NB4 (cell line): ENCODE measurements at regions not wholly inside any gene's neighbourhood (a gene's known extent, or its start where the extent isn't known, plus 50 kb on each side); places are given as distances from the start of the nearest gene placed in this dataset.

Experiments used
- MAX ChIP-seq: IDR thresholded peaks from 2 replicates; pipeline ENCODE4 v1.6.1; 2011; ENCODE audit warnings: low read depth, low read length
- TF ChIP-seq, protein P1 (sequence below): IDR thresholded peaks from one replicate; pipeline ENCODE4 v1.5.1; 2012; ENCODE audit warnings: low read depth, low read length

DNA sequence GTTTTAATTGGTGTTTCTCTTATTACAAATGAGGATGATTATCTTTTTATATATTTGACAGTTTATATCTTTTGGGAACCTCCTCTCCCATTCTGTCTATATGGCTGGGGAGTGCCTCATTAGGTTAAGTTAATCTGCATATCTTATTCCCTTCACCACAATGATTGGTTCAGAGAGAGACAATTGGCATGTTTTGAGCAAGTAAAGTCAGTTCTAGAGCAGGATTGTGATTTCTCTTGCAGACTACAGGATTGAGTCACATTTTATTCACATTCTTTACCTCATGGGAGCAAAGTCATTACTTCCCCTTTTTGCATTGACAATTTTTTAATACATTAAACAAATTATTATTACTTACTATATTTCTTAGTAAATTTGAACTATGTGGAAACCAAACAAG is 345.6 kb downstream of the MDFIC start:
- TF ChIP-seq, protein P1, sequence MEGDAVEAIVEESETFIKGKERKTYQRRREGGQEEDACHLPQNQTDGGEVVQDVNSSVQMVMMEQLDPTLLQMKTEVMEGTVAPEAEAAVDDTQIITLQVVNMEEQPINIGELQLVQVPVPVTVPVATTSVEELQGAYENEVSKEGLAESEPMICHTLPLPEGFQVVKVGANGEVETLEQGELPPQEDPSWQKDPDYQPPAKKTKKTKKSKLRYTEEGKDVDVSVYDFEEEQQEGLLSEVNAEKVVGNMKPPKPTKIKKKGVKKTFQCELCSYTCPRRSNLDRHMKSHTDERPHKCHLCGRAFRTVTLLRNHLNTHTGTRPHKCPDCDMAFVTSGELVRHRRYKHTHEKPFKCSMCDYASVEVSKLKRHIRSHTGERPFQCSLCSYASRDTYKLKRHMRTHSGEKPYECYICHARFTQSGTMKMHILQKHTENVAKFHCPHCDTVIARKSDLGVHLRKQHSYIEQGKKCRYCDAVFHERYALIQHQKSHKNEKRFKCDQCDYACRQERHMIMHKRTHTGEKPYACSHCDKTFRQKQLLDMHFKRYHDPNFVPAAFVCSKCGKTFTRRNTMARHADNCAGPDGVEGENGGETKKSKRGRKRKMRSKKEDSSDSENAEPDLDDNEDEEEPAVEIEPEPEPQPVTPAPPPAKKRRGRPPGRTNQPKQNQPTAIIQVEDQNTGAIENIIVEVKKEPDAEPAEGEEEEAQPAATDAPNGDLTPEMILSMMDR: no peak
- TF ChIP-seq MAX: no peak
